HG02973 (cell line): ENCODE measurements at regions not wholly inside any gene's neighbourhood (a gene's known extent, or its start where the extent isn't known, plus 50 kb on each side); places are given as distances from the start of the nearest gene placed in this dataset.
"Not testable (repeated sequence)": the region's sequence is repeated elsewhere in the genome, so short reads cannot be mapped to it uniquely, and the experiment has no call there.

Experiments used
- ATAC-seq: cut with Tn5 transposase; IDR thresholded peaks from one replicate; pipeline ENCODE4 v1.9.1; 2021; ENCODE audit warnings: moderate library complexity; ENCODE audit not compliant: unreplicated experiment

GRCh38 chr13:83498481-83499190, 383.6 kb downstream of the SLITRK1 start:
- ATAC-seq, result no peak

GRCh38 chr13:83498045-83498444, 384.2 kb downstream of the SLITRK1 start:
- ATAC-seq, result no peak

GRCh38 chr13:83496501-83496900, 385.8 kb downstream of the SLITRK1 start:
- ATAC-seq, result no peak

- ATAC-seq, result no peak
Observed at GRCh38 chr13:83485101-83485500, 397.2 kb downstream of the SLITRK1 start.

GRCh38 chr13:83471011-83471410, 411.3 kb downstream of the SLITRK1 start:
- ATAC-seq, result no peak

GRCh38 chr13:83470133-83470797, 412.0 kb downstream of the SLITRK1 start:
- no peak for ATAC-seq

- ATAC-seq, result no peak
Observed at GRCh38 chr13:83453723-83454122, 428.6 kb downstream of the SLITRK1 start.

- no peak for ATAC-seq
Observed at GRCh38 chr13:83453300-83453699, 429.0 kb downstream of the SLITRK1 start.

- ATAC-seq, result no peak
Observed at GRCh38 chr13:83452292-83452950, 429.9 kb downstream of the SLITRK1 start.

- no peak for ATAC-seq
Observed at GRCh38 chr13:83450591-83450990, 431.7 kb downstream of the SLITRK1 start.

GRCh38 chr13:83449668-83450395, 432.4 kb downstream of the SLITRK1 start:
- ATAC-seq, result no peak

- no peak for ATAC-seq
Observed at GRCh38 chr13:83440465-83440864, 441.8 kb downstream of the SLITRK1 start.

GRCh38 chr13:83439464-83439863, 442.8 kb downstream of the SLITRK1 start:
- ATAC-seq, result not testable (repeated sequence)

- ATAC-seq, result no peak
Observed at GRCh38 chr13:83423861-83424260, 458.4 kb downstream of the SLITRK1 start.

GRCh38 chr13:83423381-83423780, 458.9 kb downstream of the SLITRK1 start:
- ATAC-seq, result no peak

- ATAC-seq, result no peak
Observed at GRCh38 chr13:83414393-83414792, 467.9 kb downstream of the SLITRK1 start.

GRCh38 chr13:83386609-83387008, 495.7 kb downstream of the SLITRK1 start:
- ATAC-seq, result no peak

GRCh38 chr13:83378908-83379307, 503.4 kb downstream of the SLITRK1 start:
- no peak for ATAC-seq

- ATAC-seq, result no peak
Observed at GRCh38 chr13:83377491-83377890, 504.8 kb downstream of the SLITRK1 start.

GRCh38 chr13:83372786-83373185, 509.5 kb downstream of the SLITRK1 start:
- no peak for ATAC-seq

- no peak for ATAC-seq
Observed at GRCh38 chr13:83365723-83366122, 516.6 kb downstream of the SLITRK1 start.
